NCI-H1417 treated with DMSO at 0.1 percent for 48 hours (cell line): ENCODE measurements at regions not wholly inside any gene's neighbourhood (a gene's known extent, or its start where the extent isn't known, plus 50 kb on each side); places are given as distances from the start of the nearest gene placed in this dataset.
"Not testable (repeated sequence)": the region's sequence is repeated elsewhere in the genome, so short reads cannot be mapped to it uniquely, and the experiment has no call there.

ENCODE experiments used
- DNase-seq: peaks from one replicate; lab custom pipeline; 2025; lab: John Stamatoyannopoulos, UW

- no peak for DNase-seq
These were observed 253.0 kb upstream of the P2RY1 start for GRCh38 chr3:152581951-152582350.

- DNase-seq: no peak
These were observed 251.0 kb upstream of the P2RY1 start for GRCh38 chr3:152583963-152584362.

GRCh38 chr3:152586974-152587373 is 248.0 kb upstream of the P2RY1 start:
- no peak for DNase-seq

GRCh38 chr3:152587861-152588260 is 247.1 kb upstream of the P2RY1 start:
- DNase-seq: no peak

- no peak for DNase-seq
These were observed 245.3 kb upstream of the P2RY1 start for GRCh38 chr3:152589644-152590043.

GRCh38 chr3:152591515-152591914 is 243.4 kb upstream of the P2RY1 start:
- DNase-seq: no peak

- no peak for DNase-seq
These were observed 241.7 kb upstream of the P2RY1 start for GRCh38 chr3:152593242-152593641.

GRCh38 chr3:152595975-152596821 is 238.7 kb upstream of the P2RY1 start:
- DNase-seq: no peak

- DNase-seq: not testable (repeated sequence)
These were observed 238.1 kb upstream of the P2RY1 start for GRCh38 chr3:152596832-152597231.

- no peak for DNase-seq
These were observed 228.8 kb upstream of the P2RY1 start for GRCh38 chr3:152606146-152606545.

GRCh38 chr3:152607179-152607578 is 227.8 kb upstream of the P2RY1 start:
- no peak for DNase-seq

GRCh38 chr3:152608696-152609594 is 226.0 kb upstream of the P2RY1 start:
- DNase-seq: no peak

GRCh38 chr3:152609891-152610290 is 225.0 kb upstream of the P2RY1 start:
- no peak for DNase-seq

GRCh38 chr3:152610622-152611021 is 224.3 kb upstream of the P2RY1 start:
- no peak for DNase-seq

- DNase-seq: no peak
These were observed 223.0 kb upstream of the P2RY1 start for GRCh38 chr3:152611905-152612304.

- DNase-seq: no peak
These were observed 221.1 kb upstream of the P2RY1 start for GRCh38 chr3:152613851-152614250.

- no peak for DNase-seq
These were observed 219.2 kb upstream of the P2RY1 start for GRCh38 chr3:152615681-152616080.

- no peak for DNase-seq
These were observed 217.3 kb upstream of the P2RY1 start for GRCh38 chr3:152617609-152618008.

GRCh38 chr3:152618529-152618928 is 216.4 kb upstream of the P2RY1 start:
- DNase-seq: no peak

GRCh38 chr3:152619691-152620090 is 215.2 kb upstream of the P2RY1 start:
- DNase-seq: no peak

- DNase-seq: no peak
These were observed 214.5 kb upstream of the P2RY1 start for GRCh38 chr3:152620395-152620794.

GRCh38 chr3:152621006-152621868 is 213.7 kb upstream of the P2RY1 start:
- no peak for DNase-seq
